ENCODE measurements at regions not wholly inside any gene's neighbourhood (a gene's known extent, or its start where the extent isn't known, plus 50 kb on each side); places are given as distances from the start of the nearest gene placed in this dataset.
A peak's percentile ranks its signal among the peaks of the same experiment; 100 is the strongest.
"Not testable (repeated sequence)": the region's sequence is repeated elsewhere in the genome, so short reads cannot be mapped to it uniquely, and the experiment has no call there.

DNA sequence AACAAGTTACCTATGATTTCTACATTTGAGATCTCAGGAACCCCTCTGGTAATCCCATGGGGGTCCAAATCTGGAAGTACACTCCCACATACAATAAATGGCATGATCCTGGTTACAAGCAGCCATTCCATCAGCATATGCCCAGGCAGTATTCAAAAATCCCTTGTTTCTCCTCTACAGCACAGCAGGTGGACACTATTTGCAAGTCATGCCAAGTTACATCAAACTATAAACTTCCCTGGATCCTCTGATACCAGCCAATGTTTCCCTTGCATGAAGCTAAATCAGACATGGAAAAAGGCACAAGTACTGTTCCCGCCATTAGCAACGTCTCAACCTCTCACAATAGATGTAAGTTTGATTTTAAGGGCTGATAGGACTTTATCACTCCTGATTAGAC, 134.5 kb upstream of the PRSS16 start:
- no peak for DNase-seq

DNA sequence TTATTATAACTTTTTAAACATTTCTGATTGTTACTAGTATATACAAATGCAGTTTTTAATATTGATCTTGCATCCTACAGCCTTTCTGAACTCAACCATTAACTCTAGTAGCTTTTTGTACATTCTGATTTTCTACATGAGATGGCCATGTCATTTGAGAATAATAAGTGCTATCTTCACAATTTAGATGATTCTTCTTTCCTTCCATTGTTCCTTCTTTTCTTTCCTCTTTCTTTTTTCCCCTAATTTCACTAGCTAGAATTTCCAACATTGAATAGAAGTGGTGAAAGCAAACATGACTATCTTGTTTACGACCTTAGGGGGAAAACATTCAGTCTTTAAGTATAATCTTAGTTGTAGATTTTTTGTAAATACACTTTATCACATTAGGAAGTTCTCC, 128.2 kb upstream of the PRSS16 start:
- no peak for DNase-seq

DNA sequence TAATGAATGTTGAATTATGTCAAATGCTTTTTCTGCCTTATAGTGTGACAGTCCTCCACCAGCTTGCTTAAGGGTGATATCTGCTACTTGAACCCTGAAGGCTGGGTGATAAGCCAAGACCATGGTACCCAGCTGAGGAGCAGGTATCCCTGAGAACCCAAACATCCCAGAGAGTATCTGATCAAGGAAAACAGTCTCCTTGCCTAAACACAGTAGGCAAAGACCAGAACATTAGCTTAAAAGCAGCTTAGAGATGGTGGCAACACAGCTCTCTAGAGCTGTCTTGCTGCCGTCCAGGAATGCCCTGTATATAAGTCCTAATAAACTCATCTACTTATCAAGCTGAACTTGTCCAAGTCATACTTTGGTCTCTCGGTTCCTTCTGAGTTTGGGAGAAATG, 127.7 kb upstream of the PRSS16 start:
- no peak for DNase-seq

DNA sequence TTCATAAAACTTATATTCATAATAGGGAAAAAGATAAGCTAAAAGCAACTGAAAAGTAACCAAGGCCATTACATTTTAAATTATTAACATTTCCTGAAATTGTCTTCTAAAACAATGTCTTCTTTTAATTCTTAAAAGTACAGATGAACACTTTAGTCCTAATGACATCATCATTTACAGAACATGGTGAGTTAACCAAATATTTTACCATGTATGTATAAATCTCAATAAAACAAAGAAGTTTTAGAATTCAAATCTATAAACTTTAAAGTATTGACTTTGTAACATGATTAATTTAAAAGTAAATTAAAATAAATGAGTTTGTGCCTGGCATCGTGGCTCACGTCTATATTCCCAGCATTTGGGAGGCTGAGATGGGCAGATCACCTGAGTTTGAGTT, 125.9 kb upstream of the PRSS16 start:
- DNase-seq: no peak

DNA sequence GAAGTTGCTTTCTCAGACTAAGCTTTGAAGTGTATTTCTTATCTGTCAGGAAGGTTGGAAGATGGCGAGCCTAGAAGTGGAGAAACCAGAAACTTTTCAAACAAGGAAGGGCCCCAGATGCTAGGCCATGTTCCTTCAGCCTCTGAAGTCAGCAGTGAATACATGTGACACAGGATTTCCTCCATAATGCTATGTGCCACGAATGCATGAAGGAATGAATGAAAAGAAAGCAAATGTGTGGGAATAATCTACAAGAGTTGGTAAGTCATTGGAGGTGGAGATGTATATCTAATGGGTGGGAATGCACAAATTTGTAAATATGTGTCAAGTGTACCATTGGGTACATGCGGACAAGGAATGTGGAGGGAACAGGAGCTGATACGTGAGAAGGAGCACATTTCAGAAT, 123.2 kb upstream of the PRSS16 start:
- no peak for DNase-seq

DNA sequence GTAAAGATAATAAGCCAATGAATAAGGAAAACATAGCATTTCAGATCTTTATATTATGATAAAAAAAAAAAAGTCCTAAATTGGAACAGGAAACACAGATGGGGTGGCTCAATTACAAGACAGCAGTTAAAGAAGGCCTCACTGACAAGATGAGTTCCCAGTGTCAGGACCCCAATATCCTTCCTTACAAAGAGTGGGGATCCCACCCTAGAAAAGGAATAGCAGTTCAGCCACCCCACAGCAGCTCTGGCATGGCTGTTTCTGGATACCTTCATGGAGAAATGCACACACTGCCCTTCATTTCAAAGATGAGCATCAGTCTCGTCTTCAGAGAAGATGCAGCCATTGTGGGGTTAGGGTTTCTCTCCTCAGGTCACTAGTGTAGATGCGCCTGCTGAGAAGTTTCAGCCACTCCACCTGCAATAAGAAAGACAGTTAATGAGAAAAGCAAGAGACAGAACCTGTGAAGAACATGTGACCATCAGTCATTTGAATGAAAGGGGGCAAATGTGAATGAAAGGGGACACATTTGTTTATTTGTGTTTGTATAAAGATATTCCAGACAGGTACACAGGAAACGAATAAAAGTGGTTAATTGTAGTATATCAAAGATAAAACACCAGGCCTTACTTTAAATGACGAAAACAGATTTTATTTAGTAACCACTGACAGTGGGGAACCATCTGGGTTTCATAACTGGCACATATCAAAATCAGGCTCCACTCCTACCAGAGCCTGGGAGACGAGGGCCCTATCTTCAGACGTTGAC, 121.3 kb upstream of the PRSS16 start:
- no peak for DNase-seq

DNA sequence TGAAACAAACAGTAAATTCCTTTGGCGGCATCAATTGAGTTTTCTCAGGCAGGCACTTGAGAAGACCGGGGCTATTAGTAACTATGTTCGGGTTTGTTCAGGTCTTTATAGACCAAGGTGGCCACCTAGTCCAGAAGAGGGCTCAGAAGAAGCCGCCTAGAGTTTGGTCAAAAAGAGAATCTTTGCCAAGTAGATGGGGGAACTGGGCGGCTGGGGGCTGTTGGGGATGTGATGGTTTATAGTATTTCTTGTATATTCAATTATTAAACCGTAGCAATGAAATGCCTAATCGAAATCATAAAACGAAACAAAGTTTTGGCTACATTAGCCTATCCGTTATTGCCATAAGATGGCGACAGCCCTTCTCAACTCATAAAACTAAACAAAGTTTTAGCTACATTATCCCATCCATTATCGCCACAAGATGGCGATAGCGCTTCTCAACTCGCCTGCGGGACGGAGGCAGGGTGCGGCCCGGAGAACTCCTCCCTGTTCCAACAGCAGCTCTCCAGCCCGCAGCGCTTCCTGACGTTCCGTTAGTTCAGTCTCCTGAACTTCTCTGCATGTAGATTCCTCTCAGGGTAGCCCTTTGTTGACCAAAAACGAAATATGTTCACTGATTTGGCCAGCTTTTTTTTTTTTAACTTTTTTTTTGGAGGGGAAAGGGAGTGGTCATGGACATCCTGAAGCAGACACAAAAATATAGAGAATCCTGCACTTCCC, 120.5 kb upstream of the PRSS16 start:
- DNase-seq: peak; percentile 88

DNA sequence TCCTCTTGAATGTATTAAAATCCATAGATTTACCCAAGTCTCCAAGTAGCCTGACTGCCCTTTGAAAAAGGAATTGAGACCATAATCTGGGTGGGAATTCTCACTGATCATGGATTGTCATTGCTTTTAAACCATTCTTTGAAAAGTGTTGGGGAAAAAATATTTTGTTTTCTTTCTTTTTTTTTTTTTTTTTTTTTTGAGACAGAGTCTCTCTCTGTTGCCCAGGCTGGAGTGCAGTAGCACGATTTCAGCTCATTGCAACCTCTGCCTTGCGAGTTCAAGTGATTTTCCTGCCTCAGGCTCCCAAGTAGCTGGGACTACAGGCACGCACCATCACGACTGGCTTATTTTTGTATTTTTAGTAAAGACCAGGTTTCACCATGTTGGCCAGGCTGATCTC, 119.6 kb upstream of the PRSS16 start:
- DNase-seq: not testable (repeated sequence)

DNA sequence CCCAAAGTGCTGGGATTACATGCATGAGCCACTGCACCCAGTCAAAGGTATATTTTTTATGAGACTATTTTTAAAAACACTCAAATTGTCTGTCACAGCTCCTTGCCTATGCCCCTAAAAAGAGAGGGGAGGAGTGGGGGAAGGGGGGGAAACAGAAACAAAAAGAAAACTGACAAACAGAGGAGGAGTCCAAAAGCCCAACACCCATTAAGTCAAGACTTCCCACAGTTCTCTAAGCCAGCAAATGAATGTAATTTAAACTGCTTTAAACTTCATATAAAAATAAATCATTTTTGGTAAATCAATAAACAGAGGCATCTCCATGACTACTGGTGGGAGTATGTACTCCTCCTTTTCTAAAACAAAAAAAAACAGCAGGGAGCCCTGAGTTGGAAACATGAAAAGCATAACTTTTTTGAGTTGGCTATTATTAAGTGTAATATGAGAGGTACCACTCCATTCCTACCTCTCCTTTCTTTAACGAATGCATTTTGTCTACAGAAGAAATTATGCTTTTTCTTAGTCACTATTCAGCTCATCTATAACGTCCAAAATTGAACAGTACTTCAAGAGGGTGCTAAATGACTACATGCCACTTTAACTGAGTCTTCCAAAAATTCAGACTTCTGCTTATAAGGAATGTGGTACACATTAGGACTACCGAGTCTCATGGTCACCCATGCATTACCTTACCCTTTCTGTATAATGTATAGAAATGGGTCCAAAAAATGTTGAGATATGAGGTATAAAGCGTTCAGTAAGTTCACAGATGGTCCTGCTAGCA, 119.0 kb upstream of the PRSS16 start:
- DNase-seq: no peak

DNA sequence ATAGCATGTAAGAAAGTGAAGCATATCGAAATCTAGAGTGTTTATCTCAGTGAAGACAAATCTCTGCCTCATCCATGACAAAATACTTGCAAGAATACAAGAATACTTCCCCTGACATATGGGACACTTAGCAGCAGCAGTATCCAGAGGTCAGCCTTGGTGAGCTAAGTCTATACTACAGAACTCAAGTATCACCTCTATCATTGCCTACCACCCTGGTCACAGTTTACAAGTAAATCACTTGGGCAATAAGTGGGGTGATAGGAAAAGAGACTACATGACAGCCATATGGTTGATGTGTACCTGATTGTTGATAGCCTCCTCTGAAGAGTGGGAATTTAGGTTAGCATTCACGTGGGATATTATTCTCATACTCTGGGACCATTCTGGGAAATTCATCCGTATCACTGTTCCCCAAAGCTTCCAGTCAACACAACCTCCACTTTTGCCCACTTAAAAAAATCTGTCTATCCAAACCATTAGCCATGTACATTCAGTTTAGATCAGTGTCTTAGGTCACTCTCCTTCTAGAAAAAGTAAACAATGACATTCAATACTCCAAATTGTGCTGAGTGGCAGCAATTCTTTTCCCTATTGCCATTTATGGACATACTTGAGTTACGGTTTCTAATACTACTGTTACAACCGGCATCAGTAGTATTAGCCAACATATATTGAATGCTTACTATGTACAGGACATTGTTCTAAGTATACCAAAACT, 118.2 kb upstream of the PRSS16 start:
- no peak for DNase-seq

DNA sequence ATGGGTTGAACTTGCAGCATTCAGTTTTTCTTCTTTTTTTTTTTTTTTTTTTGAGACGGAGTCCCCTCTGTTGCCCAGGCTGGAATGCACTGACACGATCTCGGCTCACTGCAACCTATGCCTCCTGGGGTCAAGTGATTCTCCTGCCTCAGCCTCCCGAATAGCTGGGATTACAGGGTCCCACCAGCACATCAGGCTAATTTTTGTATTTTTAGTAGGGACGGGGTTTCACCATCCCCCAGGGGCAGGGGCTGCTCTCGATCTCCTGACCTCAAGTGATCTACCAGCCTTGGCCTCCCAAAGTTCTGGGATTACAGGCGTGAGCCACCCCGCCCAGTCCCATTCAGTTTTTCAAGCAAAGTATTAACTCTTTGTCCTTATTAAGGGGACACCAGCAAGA, 117.6 kb upstream of the PRSS16 start:
- DNase-seq: no peak

DNA sequence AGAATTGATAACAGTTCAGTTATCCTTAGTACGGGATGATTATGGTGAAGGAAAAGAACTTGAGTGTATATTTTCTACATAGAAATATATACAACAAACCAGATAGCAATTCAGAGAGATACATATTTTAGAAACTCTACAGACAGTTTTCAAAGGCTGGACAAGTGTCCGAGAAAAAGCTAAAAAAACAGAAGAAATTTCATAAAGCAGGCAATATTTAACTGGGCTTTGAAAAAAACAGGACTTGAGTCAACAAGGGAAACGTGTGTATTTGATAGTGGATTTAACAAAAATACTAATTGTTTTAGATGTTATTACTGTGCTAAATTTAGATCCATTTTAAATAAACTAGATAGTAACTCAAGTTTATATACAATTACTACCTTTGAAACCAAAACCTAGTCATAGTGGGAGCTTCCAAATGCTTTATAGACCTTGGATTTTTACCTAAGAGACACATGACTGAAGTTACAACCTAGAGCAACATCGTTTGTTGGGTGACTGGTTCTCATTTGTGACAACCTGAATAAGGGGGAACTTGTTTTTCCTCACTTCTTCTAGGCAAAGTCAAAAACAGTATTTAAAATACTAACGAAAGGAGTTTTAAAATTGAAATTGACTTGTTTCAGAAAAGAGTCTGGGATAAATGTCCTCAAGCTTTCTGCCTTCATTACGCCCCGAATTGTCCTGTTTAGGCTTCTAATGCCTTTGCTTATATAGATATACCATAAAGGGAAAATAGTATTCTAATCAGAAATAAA, 116.7 kb upstream of the PRSS16 start:
- no peak for DNase-seq

DNA sequence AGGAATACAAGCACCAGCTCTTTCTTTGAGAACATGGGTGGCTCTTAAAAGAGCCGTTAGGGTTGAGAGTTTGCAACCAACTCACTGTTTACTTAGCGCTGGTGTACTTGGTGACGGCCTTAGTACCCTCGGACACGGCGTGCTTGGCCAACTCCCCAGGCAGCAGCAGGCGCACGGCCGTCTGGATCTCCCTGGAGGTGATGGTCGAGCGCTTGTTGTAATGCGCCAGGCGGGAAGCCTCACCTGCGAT, 115.3 kb upstream of the PRSS16 start:
- not testable (repeated sequence) for DNase-seq

DNA sequence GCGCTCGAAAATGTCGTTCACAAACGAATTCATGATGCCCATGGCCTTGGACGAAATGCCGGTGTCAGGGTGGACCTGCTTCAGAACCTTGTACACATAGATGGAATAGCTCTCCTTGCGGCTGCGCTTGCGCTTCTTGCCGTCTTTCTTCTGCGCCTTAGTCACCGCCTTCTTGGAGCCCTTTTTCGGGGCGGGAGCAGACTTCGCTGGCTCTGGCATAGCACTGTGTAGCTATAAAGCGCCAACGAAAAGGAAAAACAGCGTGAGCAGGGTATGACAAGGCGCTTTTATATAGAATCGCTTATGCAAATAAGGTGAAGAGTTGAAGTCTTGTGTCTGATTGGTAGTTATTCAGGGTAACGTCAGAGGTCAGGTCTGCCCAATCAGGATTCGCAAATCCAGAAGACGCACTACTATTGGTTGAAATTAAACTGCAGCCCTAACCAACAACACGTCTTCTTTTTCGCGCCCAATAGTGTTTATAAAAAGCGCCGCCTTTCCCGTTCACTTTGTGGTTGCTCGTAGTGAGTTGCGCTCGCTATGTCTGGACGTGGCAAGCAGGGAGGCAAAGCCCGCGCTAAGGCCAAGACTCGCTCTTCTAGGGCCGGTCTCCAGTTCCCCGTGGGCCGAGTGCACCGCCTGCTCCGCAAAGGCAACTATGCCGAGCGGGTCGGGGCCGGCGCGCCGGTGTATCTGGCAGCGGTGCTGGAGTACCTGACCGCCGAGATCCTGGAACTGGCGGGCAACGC, 114.8 kb upstream of the PRSS16 start:
- peak; percentile 100 for DNase-seq

DNA sequence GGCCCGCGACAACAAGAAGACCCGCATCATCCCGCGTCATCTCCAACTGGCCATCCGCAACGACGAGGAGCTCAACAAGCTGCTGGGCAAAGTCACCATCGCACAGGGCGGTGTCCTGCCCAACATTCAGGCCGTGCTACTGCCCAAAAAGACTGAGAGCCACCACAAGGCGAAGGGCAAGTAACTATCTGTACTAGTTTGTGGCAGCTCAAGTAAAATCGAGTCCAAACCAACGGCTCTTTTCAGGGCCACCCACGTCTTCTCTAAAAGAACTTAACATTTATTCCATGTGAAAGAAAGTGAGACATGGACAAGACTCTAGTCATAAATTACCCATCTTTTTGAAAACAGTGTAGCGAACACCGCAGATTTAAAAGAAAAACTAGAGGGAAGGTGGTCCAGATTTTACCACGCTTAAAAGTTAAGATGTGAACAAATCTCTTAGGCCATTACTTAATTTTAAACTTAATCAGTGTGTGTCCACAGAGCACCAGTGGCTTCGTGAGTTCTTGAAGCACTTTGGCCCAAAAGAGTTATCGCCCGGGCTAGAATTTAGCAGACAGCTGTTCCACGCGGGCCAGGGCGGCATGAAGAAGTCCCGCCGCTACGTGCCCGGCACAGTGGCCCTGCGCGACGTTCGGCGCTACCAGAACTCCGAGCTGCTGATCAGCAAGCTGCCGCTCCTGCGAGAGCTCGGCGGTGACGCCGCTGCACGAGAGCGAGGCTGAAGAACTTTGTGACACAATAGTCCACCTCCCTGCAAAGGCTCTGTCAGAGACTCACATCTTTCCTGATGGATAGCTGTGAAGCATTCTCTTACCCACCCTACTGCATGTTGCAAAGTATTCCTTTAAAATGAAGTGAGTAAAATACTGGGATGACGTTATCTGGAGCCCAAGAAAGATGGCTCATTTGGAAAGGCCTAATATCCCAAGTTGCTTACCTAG, 113.9 kb upstream of the PRSS16 start:
- DNase-seq: peak; percentile 71

DNA sequence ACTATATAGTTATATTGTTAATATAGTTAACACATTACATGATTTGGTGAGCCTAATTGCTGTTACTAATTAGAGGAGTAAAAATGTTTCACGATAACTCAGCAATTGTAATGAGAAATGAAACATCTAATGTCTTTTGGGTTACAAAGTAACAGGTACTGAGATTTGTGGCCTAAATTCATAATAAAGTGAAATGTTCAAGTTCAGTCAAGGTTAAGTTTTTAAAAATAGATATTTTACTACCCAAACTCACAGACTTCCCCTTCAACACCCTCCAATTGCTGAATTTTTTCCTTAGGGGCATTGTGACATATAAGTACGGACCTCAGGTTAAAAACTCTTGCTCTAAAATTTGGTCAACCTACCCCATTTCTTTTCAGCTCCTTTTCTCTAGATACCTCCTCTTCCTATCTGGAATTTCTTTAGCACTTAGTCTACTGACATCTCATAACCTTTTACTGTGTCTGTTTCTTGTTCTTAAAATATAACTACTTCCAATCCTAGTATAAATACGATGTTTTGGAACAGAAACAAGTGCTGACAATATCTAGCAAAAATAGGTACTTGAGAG, 112.3 kb upstream of the PRSS16 start:
- no peak for DNase-seq

DNA sequence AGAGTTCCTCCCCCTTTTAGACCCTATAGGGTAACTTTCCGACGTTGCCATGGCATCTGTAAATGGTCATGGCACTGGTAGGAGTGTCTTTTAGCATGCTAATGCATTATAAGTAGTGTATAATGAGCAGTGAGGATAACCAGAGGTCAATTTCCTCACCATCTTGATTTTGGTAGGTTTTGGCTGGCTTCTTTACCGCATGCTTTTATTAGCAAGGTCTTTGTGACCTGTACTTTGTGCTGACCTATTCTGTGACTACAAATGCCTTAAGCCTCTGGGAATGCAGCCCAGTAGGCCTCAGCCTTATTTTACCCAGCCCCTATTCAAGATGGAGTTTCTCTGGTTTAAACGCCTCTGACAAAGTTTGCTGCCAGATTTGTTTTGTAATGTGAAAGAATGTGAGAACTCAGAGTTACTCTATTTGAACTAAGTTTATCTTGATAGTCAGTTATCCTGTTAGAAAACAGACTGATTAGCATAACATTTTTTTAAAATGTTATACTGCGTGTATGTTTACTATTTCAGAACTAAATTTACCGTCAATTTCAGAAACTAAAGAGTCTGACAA, 111.3 kb upstream of the PRSS16 start:
- DNase-seq: no peak

DNA sequence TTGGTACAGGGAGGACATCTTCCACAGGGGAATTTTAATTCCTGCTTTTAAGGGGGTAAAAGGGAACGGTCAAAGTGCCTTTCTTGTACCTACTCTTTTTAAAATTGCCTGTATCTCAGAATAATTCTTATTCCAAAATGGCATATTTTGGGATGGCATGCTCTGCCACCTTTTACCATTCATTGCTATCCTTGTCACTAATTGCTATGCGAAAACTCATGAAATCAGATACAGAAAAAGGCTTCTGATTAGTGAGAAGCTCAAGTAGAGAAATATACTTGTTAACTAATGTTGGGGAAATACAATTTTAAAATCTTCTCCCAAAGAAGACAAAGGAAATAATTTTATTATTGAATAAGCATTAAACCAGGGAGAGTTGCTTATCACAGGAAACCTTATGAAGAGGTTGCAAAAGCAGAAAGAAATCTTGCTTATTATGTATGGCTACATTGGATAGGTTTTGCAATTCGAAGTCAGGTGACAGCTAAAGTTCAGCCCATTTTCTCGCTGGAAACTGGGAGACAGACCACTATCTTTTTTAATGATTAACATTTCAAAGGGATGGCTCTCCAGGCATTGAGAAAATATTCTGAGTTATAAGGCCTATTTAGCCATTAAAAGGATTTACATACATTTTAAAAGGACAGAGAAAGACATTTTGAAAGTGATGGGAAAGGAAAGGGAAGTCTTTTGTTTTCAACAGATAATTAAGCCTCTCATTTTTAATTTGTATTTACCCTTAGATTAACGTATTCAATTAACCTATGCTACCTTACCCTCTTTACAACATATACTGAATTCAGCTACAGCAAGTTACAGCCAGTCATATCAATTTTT, 110.3 kb upstream of the PRSS16 start:
- DNase-seq: no peak

DNA sequence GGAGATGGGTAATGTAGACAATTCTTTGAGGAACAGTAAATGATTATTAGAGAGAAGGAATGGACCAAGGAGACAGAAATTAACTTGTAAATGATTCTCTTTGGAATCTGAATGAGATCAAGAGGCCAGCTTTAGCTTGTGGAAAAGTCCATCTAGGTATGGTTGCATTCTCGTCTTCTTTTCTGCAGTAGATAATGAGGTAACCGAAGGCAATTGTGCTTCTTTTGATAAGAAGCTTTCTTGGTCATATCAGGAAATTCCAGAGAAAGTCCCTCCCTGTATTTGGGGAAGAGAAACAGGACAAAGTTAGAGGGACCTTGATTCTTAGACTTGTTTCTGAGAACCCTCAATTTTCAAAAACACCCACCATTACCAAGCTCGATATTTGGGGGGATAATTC, 109.1 kb upstream of the PRSS16 start:
- DNase-seq: no peak

All from CD4-positive, alpha-beta T cell treated with Interleukin-4 for 4 hours (primary cell).